ENCODE measurements at regions not wholly inside any gene's neighbourhood (a gene's known extent, or its start where the extent isn't known, plus 50 kb on each side); places are given as distances from the start of the nearest gene placed in this dataset.

DNA sequence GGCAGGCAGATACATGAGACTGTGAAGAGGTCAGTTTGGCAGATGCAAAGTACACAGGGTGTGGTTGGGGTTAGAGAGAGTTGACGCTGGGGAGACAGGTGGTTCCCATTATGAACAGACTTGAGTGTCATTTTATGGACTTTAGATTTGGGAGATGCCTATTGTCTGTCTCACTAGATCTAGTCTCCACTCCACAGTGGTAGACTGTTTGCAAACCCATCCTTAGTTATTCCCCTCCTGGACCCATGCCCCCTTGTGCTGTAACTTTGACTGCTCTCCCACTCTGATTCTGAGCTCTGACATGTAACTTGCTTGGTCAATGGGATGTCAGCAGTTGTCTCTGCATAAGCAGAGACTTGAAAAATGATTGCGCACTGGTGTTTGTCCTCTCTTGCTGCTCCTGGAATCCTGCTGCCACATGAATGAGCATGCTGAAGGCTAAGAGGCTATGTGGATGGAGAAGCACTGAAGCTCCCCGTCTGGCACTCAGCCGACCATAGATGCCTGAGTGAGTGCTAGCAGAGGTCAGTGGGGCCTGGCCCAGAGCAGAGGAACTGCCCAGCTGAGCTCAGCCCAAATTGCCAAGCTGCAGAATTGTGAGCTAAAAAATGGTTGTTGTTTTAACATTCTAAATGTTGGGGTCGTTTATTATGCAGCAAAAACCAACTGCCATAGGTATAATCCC lies 88.2 kb downstream of the FAM43A start:
- POLR2A ChIA-PET = no interaction called here
- H3K4me1 ChIP-seq (ENCODE audit: insufficient read depth, low read length) = peaks cover 6% of the 10 kb centered on the region
- H3K27me3 Mint-ChIP-seq = peaks cover 7 to 33% of the 10 kb centered on the region in 2 donors

DNA sequence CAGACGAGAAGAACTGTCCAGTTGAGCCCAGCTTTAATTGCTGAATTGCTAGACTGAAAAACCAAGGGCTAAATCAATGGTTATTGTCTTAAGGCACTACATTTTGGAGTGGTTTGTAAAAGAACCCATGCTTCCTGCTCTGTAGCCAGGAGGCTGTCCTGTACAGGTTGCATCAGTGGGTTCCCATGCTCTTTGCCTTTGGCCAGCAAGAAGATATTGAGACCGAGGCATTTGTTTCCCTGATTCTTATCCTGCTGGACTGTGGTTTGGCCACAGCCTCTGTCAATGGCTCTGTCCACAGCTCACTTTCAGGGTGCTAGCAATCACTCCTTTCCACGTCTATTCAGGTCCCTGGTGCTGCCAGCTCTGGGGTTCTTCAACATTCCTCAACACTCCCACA lies 89.6 kb downstream of the FAM43A start:
- POLR2A ChIA-PET = no interaction called here
- peaks cover 9 to 46% of the 10 kb centered on the region in 2 donors for H3K27me3 Mint-ChIP-seq
- Histone ChIP-seq H3K4me3 (ENCODE audit: low read length) (no peak overlapping the region), H3K36me3 (ENCODE audit: insufficient read depth, low read length) (no peaks in the 10 kb centered on the region), H3K9me3 (ENCODE audit: low read length) (no peaks in the 10 kb centered on the region), H3K4me1 (ENCODE audit: insufficient read depth, low read length) (no peaks in the 10 kb centered on the region), H3K27ac (ENCODE audit: low read depth, low read length) (no peak overlapping the region), H3K27me3 (ENCODE audit: insufficient read depth, low read length, poor library complexity, severe bottlenecking) (peaks cover 5% of the 10 kb centered on the region)
- CTCF ChIA-PET = no interaction called here
- H3K27ac Mint-ChIP-seq = peak overlapping the region in 1 of 8 donors; percentile 25
- no peak for DNase-seq
- H3K4me3 Mint-ChIP-seq = no peak overlapping the region
- no peaks in the 10 kb centered on the region for H3K9me3 Mint-ChIP-seq
- H3K4me1 Mint-ChIP-seq = no peaks in the 10 kb centered on the region
- H3K36me3 Mint-ChIP-seq = no peaks in the 10 kb centered on the region

More for the DNA sequence above, 88.2 kb downstream of the FAM43A start:
- no peaks in the 10 kb centered on the region for H3K36me3 ChIP-seq (ENCODE audit: insufficient read depth, low read length)
- Mint-ChIP-seq H3K27ac (no peak overlapping the region), H3K9me3 (no peaks in the 10 kb centered on the region), H3K4me3 (no peak overlapping the region), H3K4me1 (peaks cover 10% of the 10 kb centered on the region in 3 donors), H3K36me3 (no peaks in the 10 kb centered on the region)
- no peak for DNase-seq
- H3K9me3 ChIP-seq (ENCODE audit: low read length) = no peaks in the 10 kb centered on the region
- no peak overlapping the region for H3K4me3 ChIP-seq (ENCODE audit: low read length)
- H3K27ac ChIP-seq (ENCODE audit: low read depth, low read length) = no peak overlapping the region
- peaks cover 5% of the 10 kb centered on the region for H3K27me3 ChIP-seq (ENCODE audit: insufficient read depth, low read length, poor library complexity, severe bottlenecking)
- CTCF ChIA-PET = no interaction called here

DNA sequence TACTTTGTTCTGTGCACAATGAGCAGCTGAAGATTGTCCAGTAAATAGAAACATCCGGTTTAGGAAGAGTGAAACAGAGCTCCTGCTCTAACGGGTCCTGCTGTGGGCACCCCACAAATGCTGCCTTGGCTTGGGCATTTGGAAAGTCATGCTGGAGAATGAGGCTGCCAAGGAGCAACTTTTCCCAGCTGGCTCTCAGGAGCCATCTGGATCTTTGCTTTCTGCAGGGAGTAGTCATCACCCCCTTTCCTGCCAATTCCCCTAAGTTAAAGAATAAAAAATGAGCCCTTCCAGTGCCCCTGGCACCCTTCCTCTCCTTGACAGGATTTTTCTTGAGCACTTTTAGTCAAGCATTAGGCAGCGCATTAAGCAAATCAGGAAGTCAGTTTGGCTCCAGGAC lies 90.0 kb downstream of the FAM43A start:
- no peak overlapping the region for H3K27ac ChIP-seq (ENCODE audit: low read depth, low read length)
- H3K9me3 Mint-ChIP-seq = no peaks in the 10 kb centered on the region
- peaks cover 11 to 46% of the 10 kb centered on the region in 2 donors for H3K27me3 Mint-ChIP-seq
- no peak overlapping the region for H3K4me3 ChIP-seq (ENCODE audit: low read length)
- ChIA-PET POLR2A (no interaction called here), CTCF (no interaction called here)
- no peak overlapping the region for H3K4me3 Mint-ChIP-seq
- no peaks in the 10 kb centered on the region for H3K36me3 ChIP-seq (ENCODE audit: insufficient read depth, low read length)
- no peak for DNase-seq
- peak overlapping the region in 1 of 8 donors; percentile 25 for H3K27ac Mint-ChIP-seq
- H3K9me3 ChIP-seq (ENCODE audit: low read length) = no peaks in the 10 kb centered on the region
- peaks cover 5% of the 10 kb centered on the region for H3K27me3 ChIP-seq (ENCODE audit: insufficient read depth, low read length, poor library complexity, severe bottlenecking)
- no peaks in the 10 kb centered on the region for H3K36me3 Mint-ChIP-seq
- no peaks in the 10 kb centered on the region for H3K4me1 ChIP-seq (ENCODE audit: insufficient read depth, low read length)
- no peaks in the 10 kb centered on the region for H3K4me1 Mint-ChIP-seq

DNA sequence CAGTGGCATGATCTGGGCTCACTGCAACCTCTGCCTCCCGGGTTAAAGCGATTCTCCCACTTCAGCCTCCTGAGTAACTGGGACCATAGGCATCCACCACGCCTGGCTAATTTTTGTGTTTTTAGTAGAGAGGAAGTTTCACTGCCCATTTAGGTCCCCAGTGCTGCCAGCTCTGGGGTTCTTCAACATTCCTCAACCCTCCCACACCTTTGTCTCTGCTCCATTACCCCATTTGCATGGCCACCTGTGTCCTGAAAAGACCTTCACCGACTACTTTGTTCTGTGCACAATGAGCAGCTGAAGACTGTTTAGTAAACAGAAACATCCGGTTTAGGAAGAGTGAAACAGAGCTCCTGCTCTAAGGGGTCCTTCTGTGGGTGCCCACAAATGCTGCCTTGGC lies 92.0 kb downstream of the FAM43A start:
- Mint-ChIP-seq H3K9me3 (no peaks in the 10 kb centered on the region), H3K27me3 (peaks cover 11 to 45% of the 10 kb centered on the region in 2 donors), H3K27ac (no peak overlapping the region), H3K36me3 (no peaks in the 10 kb centered on the region), H3K4me1 (no peaks in the 10 kb centered on the region), H3K4me3 (no peak overlapping the region)
- DNase-seq = no peak
- Histone ChIP-seq H3K4me3 (ENCODE audit: low read length) (no peak overlapping the region), H3K9me3 (ENCODE audit: low read length) (no peaks in the 10 kb centered on the region), H3K27ac (ENCODE audit: low read depth, low read length) (no peak overlapping the region), H3K4me1 (ENCODE audit: insufficient read depth, low read length) (no peaks in the 10 kb centered on the region), H3K27me3 (ENCODE audit: insufficient read depth, low read length, poor library complexity, severe bottlenecking) (peaks cover 5% of the 10 kb centered on the region), H3K36me3 (ENCODE audit: insufficient read depth, low read length) (no peaks in the 10 kb centered on the region)
- ChIA-PET POLR2A (no interaction called here), CTCF (no interaction called here)

DNA sequence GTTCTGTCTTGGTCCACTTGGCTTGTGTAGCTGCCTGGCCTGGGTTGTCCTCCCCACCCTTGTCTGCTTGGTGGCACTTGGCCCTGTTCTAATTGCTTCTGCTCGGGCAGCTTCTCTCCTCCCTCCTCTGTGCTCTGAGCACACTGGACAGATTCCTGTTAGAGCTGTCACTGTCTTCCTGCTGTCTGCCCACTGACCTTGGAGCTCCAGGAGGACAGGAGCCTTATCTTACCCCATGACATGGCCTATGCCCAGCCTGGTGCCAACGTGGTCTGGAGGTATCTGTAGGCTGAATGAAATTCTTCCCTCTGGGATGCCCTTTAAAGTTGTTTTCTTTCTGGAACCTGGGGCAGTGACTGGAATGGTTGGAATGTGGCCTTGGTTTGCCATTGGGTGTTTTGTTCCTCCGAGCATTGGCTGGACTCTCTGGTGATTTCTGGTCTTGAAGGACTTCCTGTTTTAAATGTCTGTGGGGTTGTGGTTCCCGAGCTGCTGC lies 94.1 kb downstream of the FAM43A start:
- no peak overlapping the region for H3K27ac ChIP-seq (ENCODE audit: low read depth, low read length)
- no peak overlapping the region for H3K4me3 Mint-ChIP-seq
- H3K36me3 ChIP-seq (ENCODE audit: insufficient read depth, low read length) = no peaks in the 10 kb centered on the region
- no peaks in the 10 kb centered on the region for H3K4me1 ChIP-seq (ENCODE audit: insufficient read depth, low read length)
- H3K27ac Mint-ChIP-seq = no peak overlapping the region
- H3K4me3 ChIP-seq (ENCODE audit: low read length) = no peak overlapping the region
- no peaks in the 10 kb centered on the region for H3K9me3 Mint-ChIP-seq
- H3K36me3 Mint-ChIP-seq = no peaks in the 10 kb centered on the region
- POLR2A ChIA-PET = no interaction called here
- no peaks in the 10 kb centered on the region for H3K4me1 Mint-ChIP-seq
- H3K27me3 ChIP-seq (ENCODE audit: insufficient read depth, low read length, poor library complexity, severe bottlenecking) = no peaks in the 10 kb centered on the region
- no peak for DNase-seq
- H3K9me3 ChIP-seq (ENCODE audit: low read length) = no peaks in the 10 kb centered on the region
- H3K27me3 Mint-ChIP-seq = peaks cover 10 to 44% of the 10 kb centered on the region in 2 donors
- CTCF ChIA-PET = interaction anchor here (1.3 kb wide), 1 partner anchor 9 kb away, joined by 3 read pairs; no protein-coding TSS in a partner anchor

DNA sequence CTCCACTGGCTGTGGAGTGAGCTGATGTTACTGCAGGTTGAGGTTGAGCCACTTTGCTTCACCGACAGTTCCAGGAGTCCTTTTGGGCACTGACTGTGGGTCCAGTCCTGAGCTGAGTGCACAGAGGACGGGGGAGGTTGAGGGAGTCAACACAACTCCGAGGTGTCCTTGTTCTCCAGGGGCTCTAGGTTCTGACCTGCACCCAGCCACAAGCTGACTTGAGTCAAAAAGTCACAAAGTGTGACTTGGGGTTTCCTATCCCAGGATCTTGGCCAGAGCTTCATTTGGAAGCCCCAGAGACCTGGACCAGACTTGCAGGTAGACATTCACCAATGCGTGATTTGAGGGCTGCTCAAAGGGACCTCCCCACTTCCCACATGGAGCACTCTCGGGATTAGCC lies 95.0 kb downstream of the FAM43A start:
- ChIA-PET POLR2A (no interaction called here), CTCF (no interaction called here)
- Mint-ChIP-seq H3K4me3 (no peak overlapping the region), H3K9me3 (no peaks in the 10 kb centered on the region), H3K4me1 (no peaks in the 10 kb centered on the region), H3K27me3 (peaks cover 11 to 41% of the 10 kb centered on the region in 2 donors), H3K27ac (no peak overlapping the region), H3K36me3 (no peaks in the 10 kb centered on the region)
- Histone ChIP-seq H3K27ac (ENCODE audit: low read depth, low read length) (no peak overlapping the region), H3K27me3 (ENCODE audit: insufficient read depth, low read length, poor library complexity, severe bottlenecking) (no peaks in the 10 kb centered on the region), H3K4me1 (ENCODE audit: insufficient read depth, low read length) (no peaks in the 10 kb centered on the region), H3K4me3 (ENCODE audit: low read length) (no peak overlapping the region), H3K36me3 (ENCODE audit: insufficient read depth, low read length) (no peaks in the 10 kb centered on the region), H3K9me3 (ENCODE audit: low read length) (no peaks in the 10 kb centered on the region)
- DNase-seq = no peak

DNA sequence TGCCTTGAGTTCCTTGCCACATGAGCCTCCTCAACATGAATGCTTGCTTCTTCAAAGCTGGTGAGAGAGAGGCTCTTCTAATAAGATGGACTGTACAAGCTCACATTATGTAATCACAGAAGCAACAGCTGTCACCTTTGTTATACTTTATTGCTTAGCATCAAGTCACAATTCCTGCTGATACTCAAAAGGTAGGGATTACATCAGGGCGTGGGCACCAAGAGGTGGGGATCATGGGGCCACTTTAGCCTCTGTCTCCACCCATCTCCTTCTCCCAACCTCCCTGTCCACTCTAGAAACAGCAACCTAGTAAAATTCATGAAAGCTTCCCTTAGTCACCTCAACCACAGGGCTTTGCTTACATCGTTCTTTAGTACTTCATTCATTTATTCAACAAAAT lies 95.9 kb downstream of the FAM43A start:
- Mint-ChIP-seq H3K27me3 (peaks cover 10 to 32% of the 10 kb centered on the region in 2 donors), H3K4me1 (no peaks in the 10 kb centered on the region), H3K4me3 (no peak overlapping the region), H3K27ac (no peak overlapping the region), H3K36me3 (no peaks in the 10 kb centered on the region), H3K9me3 (no peaks in the 10 kb centered on the region)
- Histone ChIP-seq H3K27ac (ENCODE audit: low read depth, low read length) (no peak overlapping the region), H3K4me3 (ENCODE audit: low read length) (no peak overlapping the region), H3K27me3 (ENCODE audit: insufficient read depth, low read length, poor library complexity, severe bottlenecking) (no peaks in the 10 kb centered on the region), H3K36me3 (ENCODE audit: insufficient read depth, low read length) (no peaks in the 10 kb centered on the region), H3K9me3 (ENCODE audit: low read length) (no peaks in the 10 kb centered on the region), H3K4me1 (ENCODE audit: insufficient read depth, low read length) (no peaks in the 10 kb centered on the region)
- ChIA-PET POLR2A (no interaction called here), CTCF (no interaction called here)
- DNase-seq = no peak

DNA sequence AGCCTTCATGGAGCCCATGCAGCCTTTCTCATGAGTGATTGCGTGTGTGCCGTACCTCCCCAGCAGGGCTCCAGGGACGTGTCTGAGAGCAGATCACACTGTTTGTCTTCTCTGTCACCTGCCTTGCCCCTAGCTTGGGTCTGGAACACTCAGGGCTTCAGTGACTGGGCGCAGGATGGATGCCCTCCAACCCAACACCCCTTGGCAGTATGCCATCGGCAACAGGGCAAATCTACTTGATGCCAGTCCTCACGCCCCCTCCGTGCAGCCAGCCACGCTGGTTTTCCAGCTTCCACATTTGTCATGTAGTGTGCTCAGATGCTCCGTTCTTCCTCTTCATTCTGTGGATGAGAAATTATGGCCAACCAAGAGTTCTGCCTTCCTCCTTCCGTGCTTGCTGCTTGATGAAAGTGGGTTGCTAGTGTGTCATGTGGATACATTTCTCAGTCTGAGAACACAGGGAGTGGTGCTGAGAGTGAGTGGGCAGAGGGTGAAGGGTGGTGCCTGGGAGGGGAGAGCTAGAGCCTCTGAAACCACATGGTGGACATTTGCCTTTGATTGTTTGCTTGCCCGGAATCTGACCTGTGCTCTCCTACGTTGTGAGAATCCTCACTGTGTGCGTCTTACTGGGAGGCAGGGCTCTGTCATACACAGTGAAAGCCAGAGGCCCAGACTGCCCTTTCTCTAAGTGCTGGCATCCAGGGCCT lies 97.2 kb downstream of the FAM43A start:
- H3K27ac ChIP-seq (ENCODE audit: low read depth, low read length) = no peak overlapping the region
- H3K4me1 Mint-ChIP-seq = no peaks in the 10 kb centered on the region
- no peaks in the 10 kb centered on the region for H3K27me3 ChIP-seq (ENCODE audit: insufficient read depth, low read length, poor library complexity, severe bottlenecking)
- no peaks in the 10 kb centered on the region for H3K36me3 ChIP-seq (ENCODE audit: insufficient read depth, low read length)
- ChIA-PET CTCF (no interaction called here), POLR2A (no interaction called here)
- no peak overlapping the region for H3K4me3 ChIP-seq (ENCODE audit: low read length)
- H3K4me1 ChIP-seq (ENCODE audit: insufficient read depth, low read length) = no peaks in the 10 kb centered on the region
- DNase-seq = no peak
- H3K9me3 Mint-ChIP-seq = no peaks in the 10 kb centered on the region
- no peaks in the 10 kb centered on the region for H3K9me3 ChIP-seq (ENCODE audit: low read length)
- no peak overlapping the region for H3K4me3 Mint-ChIP-seq
- H3K27me3 Mint-ChIP-seq = peaks cover 9 to 28% of the 10 kb centered on the region in 2 donors
- peak overlapping the region in 1 of 8 donors; percentile 30 for H3K27ac Mint-ChIP-seq
- H3K36me3 Mint-ChIP-seq = no peaks in the 10 kb centered on the region

All from CD8-positive, alpha-beta memory T cell (primary cell).